ENCODE measurements at regions not wholly inside any gene's neighbourhood (a gene's known extent, or its start where the extent isn't known, plus 50 kb on each side); places are given as distances from the start of the nearest gene placed in this dataset.
"Not testable (repeated sequence)": the region's sequence is repeated elsewhere in the genome, so short reads cannot be mapped to it uniquely, and the experiment has no call there.

- DNase-seq (ENCODE audit: low spot score): no peak
Measured at GRCh38 chr6:21772884-21773575, 179.5 kb downstream of the SOX4 start.

DNA sequence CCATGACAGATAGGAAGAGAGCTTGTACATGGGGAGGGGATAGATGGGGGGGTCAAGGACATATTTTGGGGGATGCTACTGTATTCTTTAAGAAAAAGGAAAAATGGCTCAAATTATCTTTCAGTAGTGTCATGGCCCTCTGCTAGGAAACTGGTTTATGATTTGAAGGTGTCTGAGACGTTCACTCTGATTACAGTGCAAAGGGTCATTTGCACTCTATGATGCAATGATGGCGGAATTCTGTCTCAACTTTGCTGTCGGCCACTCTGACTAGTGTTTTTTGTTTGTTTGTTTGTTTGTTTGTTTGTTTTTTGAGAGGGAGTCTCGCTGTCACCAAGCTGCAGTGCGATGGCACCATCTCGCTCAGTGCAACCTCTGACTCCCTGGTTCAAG is 180.0 kb downstream of the SOX4 start:
- no peak for DNase-seq (ENCODE audit: low spot score)

GRCh38 chr6:21777846-21778245 is 184.3 kb downstream of the SOX4 start:
- no peak for DNase-seq (ENCODE audit: low spot score)

DNA sequence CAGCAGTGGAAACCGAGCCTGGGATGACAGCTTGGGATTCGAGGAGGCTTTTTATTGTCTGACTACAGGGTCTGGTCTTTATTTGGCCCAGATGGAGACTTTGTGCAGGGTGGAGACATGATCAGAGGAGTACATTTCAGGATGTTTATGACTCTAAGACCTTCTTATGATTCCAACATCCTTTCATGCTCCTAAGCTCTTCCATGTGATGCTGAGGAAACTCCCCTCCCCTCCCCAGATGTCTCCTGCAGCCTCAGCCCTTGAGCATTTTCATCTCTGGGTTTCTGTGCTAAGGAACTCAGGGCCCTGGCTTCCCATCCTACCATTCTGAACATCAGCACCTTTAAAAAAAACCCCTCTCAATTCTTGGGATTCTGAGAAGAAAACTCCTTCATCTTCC is 186.6 kb downstream of the SOX4 start:
- no peak for DNase-seq (ENCODE audit: low spot score)

GRCh38 chr6:21780679-21781078 is 187.1 kb downstream of the SOX4 start:
- no peak for DNase-seq (ENCODE audit: low spot score)

DNA sequence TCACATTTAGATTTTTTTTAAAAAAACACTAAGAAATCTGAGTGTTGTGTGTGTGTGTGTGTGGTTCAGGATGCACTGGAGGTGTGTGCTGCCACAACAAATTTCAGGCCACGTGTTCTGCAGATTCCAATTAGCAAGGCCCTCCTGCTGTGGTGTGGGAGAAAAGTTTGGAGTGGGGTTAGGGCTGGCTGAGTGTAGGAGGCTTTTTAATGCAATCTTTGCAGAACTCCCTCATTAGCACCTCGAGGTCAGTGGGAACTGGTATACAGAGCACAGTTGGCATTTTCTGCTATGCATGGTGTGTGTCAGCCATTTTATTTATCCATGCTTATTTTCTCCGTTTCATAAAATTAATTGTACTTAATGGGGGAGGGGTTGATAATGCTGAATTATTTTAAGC is 187.6 kb downstream of the SOX4 start:
- no peak for DNase-seq (ENCODE audit: low spot score)

- DNase-seq (ENCODE audit: low spot score): no peak
Measured at GRCh38 chr6:21785164-21785563, 191.6 kb downstream of the SOX4 start.

- no peak for DNase-seq (ENCODE audit: low spot score)
Measured at GRCh38 chr6:21791056-21791455, 197.5 kb downstream of the SOX4 start.

DNA sequence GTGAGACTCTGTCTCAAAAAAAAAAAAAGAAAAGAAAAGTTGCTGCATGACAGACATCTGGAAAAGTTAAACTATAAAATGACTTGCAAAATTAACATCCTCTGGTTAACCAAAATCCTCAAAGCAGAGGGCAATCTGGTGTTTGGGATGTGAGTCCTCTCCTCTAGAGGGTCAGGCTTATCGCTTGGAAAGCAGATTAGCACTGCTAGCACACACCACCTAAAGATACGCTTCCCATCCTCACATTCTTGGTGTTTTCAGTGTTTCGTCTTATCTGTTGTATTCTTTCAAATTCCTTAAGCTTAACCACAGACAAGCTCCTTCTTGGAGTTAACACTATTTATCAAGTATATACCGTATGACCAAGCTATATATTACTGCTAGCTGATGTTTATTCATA is 198.0 kb downstream of the SOX4 start:
- DNase-seq (ENCODE audit: low spot score): no peak

- DNase-seq (ENCODE audit: low spot score): no peak
Measured at GRCh38 chr6:21792177-21792576, 198.6 kb downstream of the SOX4 start.

DNA sequence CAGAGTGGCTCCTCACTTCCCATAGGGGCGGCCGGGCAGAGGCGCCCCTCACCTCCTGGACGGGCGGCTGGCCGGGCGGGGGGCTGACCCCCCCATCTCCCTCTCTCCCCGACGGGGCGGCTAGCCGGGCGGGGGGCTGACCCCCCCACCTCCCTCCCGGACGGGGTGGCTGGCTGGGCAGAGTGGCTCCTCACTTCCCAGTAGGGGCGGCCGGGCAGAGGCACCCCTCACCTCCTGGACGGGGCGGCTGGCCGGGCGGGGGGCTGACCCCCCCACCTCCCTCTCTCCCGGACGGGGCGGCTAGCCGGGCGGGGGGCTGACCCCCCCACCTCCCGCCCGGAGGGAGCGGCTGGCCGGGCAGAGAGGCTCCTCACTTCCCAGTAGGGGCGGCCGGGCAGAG is 203.4 kb downstream of the SOX4 start:
- not testable (repeated sequence) for DNase-seq (ENCODE audit: low spot score)

- no peak for DNase-seq (ENCODE audit: low spot score)
Measured at GRCh38 chr6:21798468-21798867, 204.9 kb downstream of the SOX4 start.

- no peak for DNase-seq (ENCODE audit: low spot score)
Measured at GRCh38 chr6:21800330-21800729, 206.8 kb downstream of the SOX4 start.

DNA sequence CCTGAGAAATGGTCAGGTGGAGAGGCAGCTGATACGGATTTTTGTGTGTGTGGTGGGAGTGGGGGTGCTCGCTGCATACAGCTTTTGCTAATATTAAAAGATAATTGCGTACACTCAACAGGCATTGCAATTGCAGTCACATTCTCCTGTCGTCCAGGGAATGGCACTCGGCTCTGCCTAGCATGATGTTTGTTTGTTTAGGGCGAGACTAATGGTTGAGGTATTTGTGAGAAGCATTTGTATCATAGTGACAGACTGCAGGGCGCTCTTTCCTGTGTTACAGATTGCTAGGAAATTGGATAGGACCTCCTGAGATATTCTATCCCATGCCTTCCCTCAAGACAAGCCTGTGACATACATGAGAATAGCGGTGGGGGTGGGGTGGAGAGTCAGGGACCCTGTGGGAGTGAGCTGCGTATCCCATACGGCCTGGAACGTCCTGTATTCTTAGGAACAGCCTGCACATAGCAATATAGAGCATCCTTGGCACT is 207.4 kb downstream of the SOX4 start:
- DNase-seq (ENCODE audit: low spot score): no peak

GRCh38 chr6:21801446-21802174 is 208.1 kb downstream of the SOX4 start:
- DNase-seq (ENCODE audit: low spot score): no peak

- DNase-seq (ENCODE audit: low spot score): no peak
Measured at GRCh38 chr6:21802175-21802822, 208.7 kb downstream of the SOX4 start.

- no peak for DNase-seq (ENCODE audit: low spot score)
Measured at GRCh38 chr6:21804941-21805610, 211.5 kb downstream of the SOX4 start.

DNA sequence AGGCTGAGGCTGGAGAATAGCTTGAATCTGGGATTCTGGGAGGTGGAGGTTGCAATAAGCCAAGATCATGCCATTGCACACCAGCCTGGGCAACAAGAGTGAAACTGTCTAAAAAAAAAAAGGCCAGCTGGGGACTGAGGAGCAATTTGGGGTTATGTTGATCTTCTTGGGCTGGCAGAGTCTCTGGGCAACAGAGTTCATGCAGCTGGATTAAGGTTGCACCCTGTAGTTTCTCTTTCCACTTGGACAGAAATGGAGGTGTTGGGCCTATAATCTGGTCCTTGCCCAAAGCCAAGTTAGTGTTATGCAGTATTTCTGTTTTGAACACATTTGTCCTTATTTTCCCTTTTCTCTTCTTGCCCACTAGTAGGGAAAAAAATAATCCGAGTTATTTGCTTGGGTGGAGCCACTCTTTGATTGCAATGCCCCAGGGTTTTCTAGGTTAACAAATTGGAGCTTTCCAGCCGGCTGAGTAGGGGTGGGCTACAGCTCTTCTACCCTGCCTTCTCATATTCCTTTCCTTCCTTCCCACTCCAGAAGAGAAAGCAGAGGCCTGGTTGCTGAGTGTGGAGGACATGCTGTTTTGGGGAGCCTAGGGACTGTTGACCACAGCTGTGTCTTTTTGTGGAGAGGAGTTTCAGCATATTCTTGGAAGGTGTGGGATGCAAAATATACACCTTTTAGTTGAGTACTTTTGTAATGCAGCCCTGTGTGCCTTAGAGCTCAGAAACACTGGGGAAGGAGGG is 213.9 kb downstream of the SOX4 start:
- no peak for DNase-seq (ENCODE audit: low spot score)

DNA sequence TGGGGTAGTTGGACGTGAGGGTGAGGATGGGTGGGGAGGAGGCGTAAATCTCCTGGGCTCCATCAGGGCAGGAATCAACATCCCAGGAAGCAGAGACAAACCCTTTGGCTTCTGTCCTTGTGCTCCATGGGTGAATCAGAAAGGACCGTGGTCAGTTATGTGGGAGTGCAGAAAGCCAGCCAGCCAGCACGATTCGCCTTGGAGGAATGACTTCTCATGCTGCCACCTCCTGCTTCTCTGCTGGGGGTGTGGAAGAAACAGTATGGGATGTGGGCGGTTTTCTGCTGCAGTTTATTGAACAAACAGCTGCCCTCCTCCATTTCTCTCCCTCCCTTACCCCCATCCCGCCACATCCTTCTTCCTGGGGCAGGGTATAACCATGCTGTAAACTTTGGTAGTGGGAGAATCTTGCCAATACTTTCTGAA is 214.5 kb downstream of the SOX4 start:
- DNase-seq (ENCODE audit: low spot score): no peak

DNA sequence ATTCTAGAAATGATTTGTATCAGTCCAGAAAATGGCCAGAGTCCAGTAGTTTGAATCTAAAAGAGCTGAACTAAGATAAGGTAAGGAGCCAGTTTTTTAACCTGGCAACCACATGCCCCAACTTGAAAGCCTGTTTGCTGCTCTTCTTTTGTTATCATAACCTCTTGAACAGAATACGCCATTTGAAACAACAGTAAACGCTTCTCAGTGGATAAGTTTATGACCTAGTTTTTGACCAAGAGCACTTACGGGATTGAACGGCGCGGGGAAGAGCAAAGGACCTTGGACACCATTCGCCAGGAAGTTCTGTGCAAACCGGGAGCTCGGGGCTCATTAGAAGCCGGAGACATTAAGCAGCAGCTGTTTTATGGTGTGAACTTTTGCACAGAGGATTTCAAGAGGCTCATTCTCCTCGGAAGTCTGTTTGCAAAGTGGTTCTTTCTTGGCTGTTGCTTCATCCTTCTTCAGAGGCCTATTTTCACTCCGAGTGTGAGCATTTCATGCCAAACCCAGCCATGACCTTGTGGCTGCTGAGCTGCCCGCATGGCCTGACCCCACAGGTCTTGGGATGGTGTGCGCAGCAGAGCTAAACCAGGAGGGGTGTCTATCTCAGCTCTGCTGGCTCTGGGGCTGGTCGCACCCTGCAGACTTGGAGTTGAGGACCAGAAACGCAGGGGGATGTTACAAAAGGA is 215.1 kb downstream of the SOX4 start:
- DNase-seq (ENCODE audit: low spot score): no peak

DNA sequence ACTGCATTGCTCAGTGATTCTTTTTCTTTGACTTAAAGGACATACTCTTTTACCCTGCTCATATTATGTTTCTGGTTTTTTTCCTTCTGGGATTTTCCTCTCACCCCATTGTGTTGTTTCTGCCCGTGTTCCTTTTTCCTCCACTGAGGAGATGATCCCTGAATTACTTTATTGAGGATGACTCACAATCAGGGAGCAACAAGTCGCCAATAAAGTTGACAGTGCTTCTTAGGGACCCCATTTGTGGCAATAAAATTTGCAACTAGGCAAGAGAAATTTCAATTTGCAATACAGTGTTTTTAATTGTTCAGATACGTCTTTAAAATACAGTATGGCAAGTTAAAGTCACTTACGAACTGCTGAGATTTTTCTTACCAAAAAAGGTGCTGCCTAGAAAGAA is 217.9 kb downstream of the SOX4 start:
- DNase-seq (ENCODE audit: low spot score): no peak
